Astrocyte (in vitro differentiated cells and primary cell): ENCODE measurements at regions not wholly inside any gene's neighbourhood (a gene's known extent, or its start where the extent isn't known, plus 50 kb on each side); places are given as distances from the start of the nearest gene placed in this dataset.

Experiments
- DNase-seq: peaks from one replicate; pipeline ENCODE4 v3.0.0-alpha.2; 2010; ENCODE audit warnings: low read depth
- FAIRE-seq: peaks from 2 replicates; lab custom pipeline; 2011; peaks lifted over from hg19 to GRCh38; lab: Jason Lieb, UNC
- H2AFZ ChIP-seq: 2 replicates; pipeline ENCODE4 v1.6.0; 2012; ENCODE audit warnings: low read depth, low read length, inconsistent platforms
- H3K27ac ChIP-seq: 2 replicates; pipeline ENCODE4 v1.5.1; 2011; ENCODE audit warnings: low read depth, low read length, inconsistent platforms
- H3K27me3 ChIP-seq: 2 replicates; pipeline ENCODE4 v1.6.0; 2011; ENCODE audit warnings: low read length, inconsistent platforms; ENCODE audit not compliant: insufficient read depth
- H3K36me3 ChIP-seq: 2 replicates; pipeline ENCODE4 v1.5.1; 2011; ENCODE audit warnings: low read length, inconsistent platforms; ENCODE audit not compliant: insufficient read depth
- H3K4me1 ChIP-seq: 2 replicates; pipeline ENCODE4 v1.5.1; 2011; ENCODE audit warnings: low read length, inconsistent platforms; ENCODE audit not compliant: insufficient read depth
- H3K4me2 ChIP-seq: 2 replicates; pipeline ENCODE4 v1.6.0; 2012; ENCODE audit warnings: low read length, inconsistent platforms
- H3K4me3 ChIP-seq: 2 replicates; pipeline ENCODE4 v1.5.1; 2011; ENCODE audit warnings: low read depth, mild to moderate bottlenecking, low read length, inconsistent platforms; ENCODE audit not compliant: insufficient read depth
- H3K79me2 ChIP-seq: 2 replicates; pipeline ENCODE4 v1.6.0; 2012; ENCODE audit warnings: mild to moderate bottlenecking, low read length, inconsistent platforms; ENCODE audit not compliant: insufficient read depth
- H3K9ac ChIP-seq: 2 replicates; pipeline ENCODE4 v1.6.0; 2012; ENCODE audit warnings: mild to moderate bottlenecking, low read length, inconsistent platforms
- H3K9me3 ChIP-seq: 2 replicates; pipeline ENCODE4 v1.5.1; 2012; ENCODE audit warnings: low read depth, mild to moderate bottlenecking, low read length, inconsistent platforms; ENCODE audit not compliant: insufficient read depth
- H4K20me1 ChIP-seq: 2 replicates; pipeline ENCODE4 v1.6.0; 2012; ENCODE audit warnings: low read length, inconsistent platforms; ENCODE audit not compliant: insufficient read depth
- H3K27ac Mint-ChIP-seq: one replicate; pipeline ENCODE4 v1.8.0; 2021; ENCODE audit warnings: mild to moderate bottlenecking, mixed read lengths; ENCODE audit not compliant: unreplicated experiment
- H3K27me3 Mint-ChIP-seq: one replicate; pipeline ENCODE4 v1.8.0; 2021; ENCODE audit warnings: low read depth, mixed read lengths; ENCODE audit not compliant: unreplicated experiment
- H3K36me3 Mint-ChIP-seq: one replicate; pipeline ENCODE4 v1.8.0; 2021; ENCODE audit warnings: low read depth, mixed read lengths; ENCODE audit not compliant: unreplicated experiment
- H3K4me1 Mint-ChIP-seq: one replicate; pipeline ENCODE4 v1.8.0; 2021; ENCODE audit warnings: low read depth, mixed read lengths; ENCODE audit not compliant: unreplicated experiment
- H3K4me3 Mint-ChIP-seq: one replicate; pipeline ENCODE4 v1.8.0; 2021; ENCODE audit warnings: mild to moderate bottlenecking, moderate library complexity, mixed read lengths; ENCODE audit not compliant: unreplicated experiment
- H3K9me3 Mint-ChIP-seq: one replicate; pipeline ENCODE4 v1.8.0; 2021; ENCODE audit warnings: mild to moderate bottlenecking, mixed read lengths; ENCODE audit not compliant: unreplicated experiment
- CTCF ChIP-seq: IDR thresholded peaks from 2 replicates; pipeline ENCODE4 v1.5.1; 2011; ENCODE audit warnings: low read depth, mild to moderate bottlenecking, inconsistent platforms, low read length, moderate library complexity; ENCODE audit not compliant: insufficient read depth
- EZH2 ChIP-seq: IDR thresholded peaks from 2 replicates; pipeline ENCODE4 v1.6.1; 2012; ENCODE audit warnings: mild to moderate bottlenecking, low read length, inconsistent platforms; ENCODE audit not compliant: insufficient read depth

- H3K4me3 Mint-ChIP-seq: no peak overlapping the region
- peaks cover 2% of the 10 kb centered on the region for H3K27me3 ChIP-seq
- no peak overlapping the region for H3K4me2 ChIP-seq
- H3K79me2 ChIP-seq: no peaks in the 10 kb centered on the region
- H3K9me3 Mint-ChIP-seq: no peaks in the 10 kb centered on the region
- no peaks in the 10 kb centered on the region for H4K20me1 ChIP-seq
- no peak overlapping the region for H3K27ac ChIP-seq
- no peaks in the 10 kb centered on the region for H3K9me3 ChIP-seq
- FAIRE-seq: no peak
- H3K27me3 Mint-ChIP-seq: peaks cover 4% of the 10 kb centered on the region
- no peak for DNase-seq
- H3K36me3 Mint-ChIP-seq: no peaks in the 10 kb centered on the region
- no peak overlapping the region for H3K4me3 ChIP-seq
- peak overlapping the region; percentile 66 for H3K27ac Mint-ChIP-seq
- H2AFZ ChIP-seq: no peak overlapping the region
- no peaks in the 10 kb centered on the region for H3K4me1 ChIP-seq
- no peak overlapping the region for H3K9ac ChIP-seq
- TF ChIP-seq EZH2 (no peak), CTCF (no peak)
- no peaks in the 10 kb centered on the region for H3K36me3 ChIP-seq
- peaks cover 29% of the 10 kb centered on the region for H3K4me1 Mint-ChIP-seq
These were observed 1128.4 kb downstream of the SORCS3 start for GRCh38 chr10:105769248-105770184.

GRCh38 chr10:105763611-105764010 is 1122.5 kb downstream of the SORCS3 start:
- Histone ChIP-seq H3K9me3 (no peaks in the 10 kb centered on the region), H3K4me2 (no peak overlapping the region), H3K9ac (no peak overlapping the region), H3K4me3 (no peak overlapping the region), H4K20me1 (no peaks in the 10 kb centered on the region), H3K27me3 (peaks cover 2% of the 10 kb centered on the region), H3K27ac (no peak overlapping the region), H3K79me2 (no peaks in the 10 kb centered on the region), H2AFZ (no peak overlapping the region), H3K4me1 (no peaks in the 10 kb centered on the region), H3K36me3 (no peaks in the 10 kb centered on the region)
- TF ChIP-seq CTCF (no peak), EZH2 (no peak)
- Mint-ChIP-seq H3K9me3 (no peaks in the 10 kb centered on the region), H3K36me3 (no peaks in the 10 kb centered on the region), H3K27ac (no peak overlapping the region), H3K27me3 (peaks cover 4% of the 10 kb centered on the region), H3K4me1 (peaks cover 7% of the 10 kb centered on the region), H3K4me3 (no peak overlapping the region)
- FAIRE-seq: no peak
- DNase-seq: no peak
